HG03196 (cell line): ENCODE measurements at regions not wholly inside any gene's neighbourhood (a gene's known extent, or its start where the extent isn't known, plus 50 kb on each side); places are given as distances from the start of the nearest gene placed in this dataset.

Experiments
- ATAC-seq: cut with Tn5 transposase; IDR thresholded peaks from one replicate; pipeline ENCODE4 v1.9.1; 2021; ENCODE audit not compliant: unreplicated experiment

DNA sequence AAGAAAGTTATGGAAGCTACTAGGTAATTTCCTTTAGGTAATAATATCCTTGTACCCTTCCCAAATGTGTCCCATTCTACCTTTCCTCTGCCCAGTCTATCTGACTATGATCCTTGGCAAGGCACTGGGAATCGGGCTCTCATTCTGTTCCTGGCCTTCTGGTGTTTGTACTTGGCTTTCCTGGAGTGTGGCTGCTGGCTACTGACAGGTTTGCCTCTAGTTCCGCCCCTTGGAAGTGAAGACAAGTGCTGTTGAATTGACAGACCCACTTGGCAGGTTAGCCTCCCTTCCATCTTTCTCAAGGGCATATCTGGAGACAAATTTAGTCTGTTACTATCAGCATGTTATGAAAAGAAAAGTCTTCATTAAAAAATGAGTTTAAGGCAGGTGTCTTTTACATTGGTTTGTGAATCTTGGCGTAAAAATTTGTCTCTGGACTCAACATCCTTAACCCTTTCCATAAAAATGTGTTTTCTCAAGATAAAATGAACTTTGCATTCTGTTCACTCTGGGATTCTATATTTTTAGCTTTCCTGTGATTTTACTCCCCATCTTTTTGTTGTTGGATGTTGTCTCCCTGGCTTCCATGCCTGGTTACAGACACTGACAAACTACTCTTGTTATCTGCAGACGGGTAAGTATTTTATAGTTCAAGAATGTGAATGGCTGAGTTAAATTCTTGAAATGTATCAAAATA lies 287.4 kb upstream of the PDGFD start:
- ATAC-seq: no peak

- no peak for ATAC-seq
Measured at GRCh38 chr11:104443387-104443786, 279.4 kb upstream of the PDGFD start.

DNA sequence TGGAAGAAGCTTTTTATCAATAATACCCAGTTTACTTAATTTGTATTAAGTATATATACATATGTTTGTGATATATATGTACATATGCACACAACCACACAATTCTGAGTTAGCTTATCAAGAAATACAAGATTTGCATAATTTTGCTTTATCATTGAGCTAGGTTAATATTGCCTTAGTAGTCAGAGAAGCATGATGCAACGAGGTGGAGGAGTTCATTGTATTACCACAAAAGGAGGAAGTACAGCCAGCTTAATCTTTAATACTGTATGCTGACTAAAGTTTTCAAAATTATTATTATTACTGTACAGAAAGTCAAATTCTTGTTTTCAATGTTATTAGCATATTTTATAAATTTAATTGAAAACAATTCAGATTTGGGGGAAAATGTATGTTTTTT lies 278.4 kb upstream of the PDGFD start:
- no peak for ATAC-seq

- no peak for ATAC-seq
Measured at GRCh38 chr11:104435494-104435893, 271.5 kb upstream of the PDGFD start.

- no peak for ATAC-seq
Measured at GRCh38 chr11:104433751-104434150, 269.8 kb upstream of the PDGFD start.

DNA sequence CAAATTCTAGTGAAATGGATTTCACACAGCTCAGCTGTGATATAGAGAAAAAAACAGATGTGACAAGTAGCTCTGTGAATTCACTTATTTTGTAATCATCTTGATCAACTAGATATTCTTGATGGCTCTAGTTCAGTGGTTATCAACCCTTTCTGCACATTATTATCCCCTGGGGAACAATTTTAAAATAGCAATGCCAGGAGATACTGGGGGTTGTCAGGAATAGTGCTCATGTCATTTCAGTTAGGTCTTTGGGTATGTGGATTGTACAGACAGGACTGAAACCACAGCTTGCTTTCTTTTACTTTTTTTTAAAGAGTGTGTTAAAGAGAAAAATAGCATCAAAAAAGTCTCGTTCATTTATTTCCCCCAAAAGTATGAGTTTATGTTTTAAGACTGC lies 269.0 kb upstream of the PDGFD start:
- ATAC-seq: no peak

DNA sequence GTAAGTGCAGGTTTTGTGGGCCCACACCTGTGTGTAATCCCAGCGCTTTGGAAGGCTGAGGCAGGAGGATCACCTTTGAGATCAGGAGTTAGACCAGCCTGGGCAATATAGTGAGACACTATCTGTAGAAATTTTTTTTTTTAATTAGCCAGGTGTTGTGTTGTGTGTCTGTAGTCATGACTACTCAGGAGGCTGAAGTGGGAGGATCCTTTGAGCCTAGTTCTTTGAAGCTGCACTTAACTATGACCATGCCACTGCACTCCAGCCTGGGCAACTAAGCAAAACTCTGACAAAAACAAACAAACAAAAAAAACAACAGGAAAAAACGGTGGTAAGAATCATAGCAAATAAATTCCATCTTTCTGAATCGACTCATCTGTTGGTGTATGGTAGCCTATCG lies 268.6 kb upstream of the PDGFD start:
- no peak for ATAC-seq

DNA sequence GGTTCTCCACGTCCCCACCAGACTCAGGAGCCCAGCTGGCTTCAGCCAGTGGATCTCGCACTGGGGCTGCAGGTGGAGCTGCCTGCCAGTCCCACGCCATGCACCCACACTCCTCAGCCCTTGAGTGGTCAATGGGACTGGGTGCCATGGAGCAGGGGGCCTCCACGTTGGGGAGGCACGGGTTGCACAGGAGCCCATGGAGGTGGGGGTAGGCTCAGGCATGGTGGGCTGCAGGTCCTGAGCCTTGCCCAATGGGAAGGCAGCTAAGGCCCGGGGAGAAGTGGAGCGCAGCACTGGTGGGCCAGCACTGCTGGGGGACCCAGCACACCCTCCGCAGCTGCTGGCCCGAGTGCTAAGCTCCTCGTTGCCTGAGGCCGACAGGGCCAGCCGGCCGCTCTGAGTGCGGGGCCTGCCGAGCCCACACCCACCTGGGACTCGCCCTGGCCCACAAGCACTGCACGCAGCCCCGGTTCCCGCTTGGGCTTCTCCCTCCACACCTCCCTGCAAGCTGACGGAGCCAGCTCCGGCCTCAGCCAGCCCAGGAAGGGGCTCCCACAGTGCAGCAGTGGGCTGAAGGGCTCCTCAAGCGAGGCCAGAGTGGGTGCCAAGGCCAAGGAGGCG lies 258.5 kb upstream of the PDGFD start:
- ATAC-seq: no peak

DNA sequence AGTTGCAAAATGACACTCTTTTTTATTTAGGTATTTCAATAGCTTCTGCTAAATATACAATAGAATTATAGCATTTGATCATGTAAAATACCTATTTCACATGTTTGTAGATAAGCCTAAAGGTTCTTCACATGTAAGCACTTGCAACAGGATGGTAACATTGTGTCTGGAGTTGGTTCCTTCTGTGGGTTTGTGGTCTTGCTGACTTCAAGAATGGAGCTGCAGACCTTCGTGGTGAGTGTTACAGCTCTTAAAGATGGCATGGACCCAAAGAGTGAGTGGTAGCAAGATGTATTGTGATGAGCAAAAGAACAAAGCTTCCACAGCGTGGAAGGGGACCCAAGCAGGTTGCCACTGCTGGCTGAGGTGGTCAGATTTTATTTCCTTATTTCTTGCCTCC lies 246.4 kb upstream of the PDGFD start:
- ATAC-seq: no peak

GRCh38 chr11:104408630-104409029 lies 244.7 kb upstream of the PDGFD start:
- ATAC-seq: no peak

DNA sequence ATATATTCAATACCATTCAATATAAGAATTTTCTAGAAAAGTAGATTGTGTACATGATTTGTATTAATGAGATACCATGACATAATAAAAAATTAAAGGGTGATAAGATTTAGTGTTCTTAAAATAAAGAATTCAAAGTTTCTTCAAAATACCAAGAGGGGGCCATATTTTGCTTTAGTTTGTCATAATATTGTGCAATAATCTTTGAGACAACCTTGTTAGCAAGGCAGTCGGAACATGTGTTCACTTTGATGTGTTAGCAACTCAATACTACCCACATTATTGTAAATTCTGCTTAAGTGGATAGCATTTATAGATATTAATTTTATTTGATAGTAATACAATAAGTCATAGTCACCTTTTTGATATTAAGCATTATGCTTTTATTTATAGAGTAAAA lies 241.3 kb upstream of the PDGFD start:
- ATAC-seq: no peak

DNA sequence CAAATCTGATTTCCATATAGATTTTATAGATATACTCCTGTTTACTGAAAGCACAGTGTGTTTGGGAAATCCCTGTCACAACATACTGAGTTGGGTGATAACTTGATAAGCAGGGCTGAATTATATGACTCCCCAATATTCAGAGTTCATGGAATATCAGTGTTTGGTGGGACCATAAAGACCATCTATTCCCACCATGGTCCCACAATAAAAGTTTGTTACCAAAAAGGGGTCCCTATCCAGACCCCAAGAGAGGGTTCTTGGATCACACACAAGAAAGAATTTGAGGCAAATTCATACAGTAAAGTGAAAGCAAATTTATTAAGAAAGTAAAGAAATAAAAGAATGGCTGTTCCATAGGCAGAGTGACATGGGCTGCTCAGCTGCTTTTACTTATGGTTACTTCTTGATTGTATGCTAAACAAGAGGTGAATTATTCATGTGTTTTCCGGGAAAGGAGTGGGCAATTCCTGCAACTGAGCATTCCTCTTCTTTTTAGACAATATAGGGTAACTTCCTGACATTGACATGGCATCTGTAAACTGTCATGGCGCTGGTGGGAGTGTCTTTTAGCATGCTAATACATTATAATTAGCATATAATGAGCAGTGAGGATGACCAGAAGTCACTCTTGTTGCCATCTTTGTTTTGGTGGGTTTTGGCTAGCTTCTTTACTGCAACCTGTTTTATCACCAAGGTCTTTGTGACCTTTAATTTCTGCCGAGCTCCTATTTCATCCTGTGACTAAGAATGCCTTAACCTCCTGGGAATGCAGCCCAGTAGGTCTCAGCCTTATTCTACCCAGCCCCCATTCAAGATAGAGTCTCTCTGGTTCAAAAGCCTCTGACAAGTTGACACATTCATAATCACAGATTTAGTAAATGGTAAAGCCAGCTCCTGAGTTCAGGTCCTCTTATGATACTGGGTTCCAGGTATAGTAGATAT lies 240.6 kb upstream of the PDGFD start:
- ATAC-seq: no peak

DNA sequence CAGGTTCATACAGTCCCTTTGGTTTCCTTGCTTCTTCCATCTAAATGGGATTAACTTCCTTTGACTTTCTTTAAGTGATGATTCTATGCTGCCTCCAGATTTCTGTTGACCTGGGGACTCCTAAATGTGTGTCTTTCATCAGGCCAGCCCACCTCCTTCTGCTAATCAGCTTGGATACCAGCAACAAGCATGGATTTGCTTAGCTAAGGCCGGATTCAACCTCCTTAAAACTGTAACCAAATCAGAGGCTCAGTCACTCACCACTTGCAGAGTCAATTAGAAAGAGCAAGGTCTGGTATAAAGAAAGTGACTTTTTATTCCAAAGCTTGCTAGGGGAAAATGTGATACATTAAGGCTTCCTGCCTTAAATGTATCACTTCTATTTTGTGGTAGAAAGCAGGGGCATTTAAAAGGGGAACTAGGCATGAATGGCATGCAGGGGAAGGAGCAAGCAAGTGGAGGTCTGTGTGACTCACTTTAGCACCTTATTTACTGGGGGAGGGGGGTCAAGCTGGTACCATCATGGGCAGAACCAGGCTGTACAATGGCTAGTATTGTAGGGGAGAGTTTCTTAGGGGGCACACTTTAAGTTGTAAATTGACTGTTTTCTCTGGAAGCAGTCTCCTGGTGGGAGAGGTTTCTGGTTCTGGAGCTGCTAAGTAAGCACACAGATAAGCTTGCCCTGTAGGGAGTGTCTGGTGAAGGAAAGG lies 239.0 kb upstream of the PDGFD start:
- ATAC-seq: no peak

DNA sequence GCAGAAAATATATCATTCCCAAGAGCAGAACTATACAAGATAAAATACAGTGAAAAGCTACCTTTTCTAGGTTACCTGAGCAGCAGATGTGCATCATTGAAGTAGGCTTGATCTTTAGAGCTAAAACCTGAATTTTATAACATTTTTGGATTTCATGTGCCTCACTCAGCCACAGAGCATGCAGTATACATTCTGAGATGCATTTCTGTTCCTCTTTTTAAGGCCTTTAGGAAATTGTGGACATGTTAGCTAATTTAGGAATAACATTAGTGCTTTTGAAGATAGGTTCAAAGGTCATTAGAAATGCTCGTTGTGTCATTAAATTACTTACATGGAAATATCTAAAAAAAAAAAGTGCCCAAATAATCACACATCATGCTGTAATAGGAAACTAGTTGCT lies 230.6 kb upstream of the PDGFD start:
- ATAC-seq: no peak

DNA sequence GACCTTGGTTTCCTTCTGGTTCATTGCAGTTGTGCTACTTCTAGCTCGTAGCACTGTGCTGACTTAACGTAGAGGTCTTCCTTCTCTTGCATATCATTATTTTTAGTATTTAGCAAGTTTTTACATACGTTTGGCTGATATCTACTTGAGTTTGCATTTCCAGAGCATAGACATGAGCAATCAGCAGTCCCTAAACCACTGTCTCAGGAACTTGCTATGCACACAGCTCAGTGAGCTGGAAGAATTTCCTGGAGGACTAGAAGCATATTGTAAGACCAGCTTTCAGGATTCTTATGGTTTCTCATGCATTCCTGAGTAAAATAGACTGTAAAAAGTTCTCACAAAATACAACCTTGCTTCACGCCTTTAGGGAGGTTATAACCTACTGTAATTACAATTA lies 226.7 kb upstream of the PDGFD start:
- ATAC-seq: no peak

GRCh38 chr11:104385884-104386283 lies 221.9 kb upstream of the PDGFD start:
- no peak for ATAC-seq

DNA sequence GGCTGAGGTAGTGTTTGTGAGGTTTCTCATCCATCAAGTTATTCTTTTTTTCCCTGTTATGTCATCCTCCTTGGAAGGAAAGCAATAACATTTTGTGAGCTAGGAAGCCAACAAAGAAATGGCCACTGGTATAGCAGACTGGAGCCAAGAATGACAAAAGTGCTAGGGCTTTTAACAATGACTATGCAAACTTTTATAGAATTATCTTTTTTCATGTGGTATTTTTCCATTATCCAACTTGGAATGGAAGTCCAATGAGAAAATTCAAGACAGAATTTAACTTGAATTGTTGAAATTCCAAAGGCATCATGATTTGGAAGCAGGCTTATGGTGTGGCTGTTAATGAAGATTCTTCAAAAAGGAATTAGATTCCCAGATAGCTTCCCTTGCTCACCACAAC lies 216.4 kb upstream of the PDGFD start:
- ATAC-seq: no peak

DNA sequence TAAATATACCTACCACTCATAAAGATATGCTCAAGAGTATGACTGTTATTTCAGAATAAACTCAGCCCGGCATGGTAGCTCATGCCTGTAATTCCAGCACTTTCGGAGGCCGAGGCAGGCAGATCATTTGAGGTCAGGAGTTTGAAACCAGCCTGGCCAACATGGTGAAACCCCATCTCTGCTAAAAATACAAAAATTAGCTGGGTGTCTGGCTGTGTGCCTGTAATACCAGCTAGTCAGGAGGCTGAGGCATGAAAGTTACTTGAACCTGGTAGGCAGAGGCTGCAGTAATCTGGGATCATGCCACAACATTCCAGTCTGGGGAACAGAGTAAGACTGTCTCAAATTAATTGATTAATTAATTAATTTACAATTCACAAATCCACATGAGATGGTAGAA lies 208.2 kb upstream of the PDGFD start:
- ATAC-seq: no peak

DNA sequence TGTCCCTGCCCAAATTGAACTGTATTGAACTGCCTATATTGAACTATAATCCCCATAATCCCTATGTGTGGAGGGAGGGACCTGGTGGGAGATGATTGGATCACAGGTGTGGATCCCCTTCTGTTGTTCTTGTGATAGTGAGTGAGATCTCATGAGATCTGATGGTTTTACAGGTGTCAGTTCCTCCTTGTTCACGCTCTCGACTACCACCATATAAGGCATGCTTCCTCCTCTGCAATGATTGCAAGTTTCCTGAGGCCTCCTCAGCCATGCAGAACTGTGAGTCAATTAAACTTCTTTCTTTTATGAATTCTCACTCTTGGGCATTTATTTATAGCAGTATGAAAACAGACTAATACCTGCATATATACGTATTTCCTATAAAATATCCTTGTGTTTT lies 206.5 kb upstream of the PDGFD start:
- no peak for ATAC-seq

DNA sequence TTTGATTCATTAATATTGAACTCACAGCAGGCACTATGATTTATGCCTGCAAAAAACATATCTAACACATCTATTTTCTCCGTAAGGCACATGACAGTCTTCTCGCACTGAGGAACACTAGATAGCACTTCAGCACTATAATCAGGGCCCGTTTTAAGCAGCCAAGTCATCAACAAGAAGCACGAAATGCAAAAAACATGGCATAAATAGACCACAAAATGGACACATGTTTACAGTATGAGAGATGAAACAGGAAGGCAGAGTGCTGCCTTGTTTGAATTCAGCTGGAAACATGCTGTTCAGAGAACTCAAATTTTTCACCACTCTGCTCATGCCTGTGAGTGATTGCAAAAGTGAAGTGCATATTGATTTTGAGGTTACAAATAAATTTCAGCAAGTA lies 205.8 kb upstream of the PDGFD start:
- ATAC-seq: no peak

- no peak for ATAC-seq
Measured at GRCh38 chr11:104366321-104366734, 202.4 kb upstream of the PDGFD start.
